CD14-positive monocyte (primary cell): ENCODE measurements at regions not wholly inside any gene's neighbourhood (a gene's known extent, or its start where the extent isn't known, plus 50 kb on each side); places are given as distances from the start of the nearest gene placed in this dataset.

Source experiments
- DNase-seq, 3 donors: peaks; one replicate each; pipeline ENCODE4 v3.0.0-alpha.2; 2011 to 2022
- H2AFZ ChIP-seq: 2 replicates; pipeline ENCODE4 v1.6.0; 2012; ENCODE audit warnings: mild to moderate bottlenecking, low read depth, low read length, inconsistent platforms; ENCODE audit not compliant: insufficient read depth, poor library complexity, severe bottlenecking
- H3K27ac ChIP-seq, 2 donors: 1 replicate in 1 of 2; 2 replicates in 1 of 2; pipeline ENCODE4 v1.5.1; 2012 to 2013; ENCODE audit warnings: low read length in 2 of 2, control low read depth in 1 of 2, inconsistent platforms in 1 of 2, low read depth in 1 of 2, mild to moderate bottlenecking in 1 of 2
- H3K27me3 ChIP-seq, 2 donors: one replicate each; pipeline versions ENCODE4 v1.6.0 to v1.6.1; 2011 to 2013; ENCODE audit warnings: low read length in 2 of 2; ENCODE audit not compliant: control insufficient read depth in 2 of 2, insufficient read depth in 2 of 2
- H3K36me3 ChIP-seq, 2 donors: replicated peaks in 1 of 2; 1 replicate in 1 of 2; 2 replicates in 1 of 2; pipeline versions ENCODE4 v1.5.1 to v1.6.1; 2012 to 2013; ENCODE audit warnings: low read length in 2 of 2, control low read depth in 1 of 2, inconsistent platforms in 1 of 2, mild to moderate bottlenecking in 1 of 2; ENCODE audit not compliant: insufficient read depth in 2 of 2, control insufficient read depth in 1 of 2
- H3K4me1 ChIP-seq, 2 donors: 1 replicate in 1 of 2; 2 replicates in 1 of 2; pipeline versions ENCODE4 v1.5.1 to v1.6.1; 2012 to 2013; ENCODE audit warnings: low read length in 2 of 2, control low read depth in 1 of 2, inconsistent platforms in 1 of 2, mild to moderate bottlenecking in 1 of 2, moderate library complexity in 1 of 2; ENCODE audit not compliant: insufficient read depth in 2 of 2, control insufficient read depth in 1 of 2
- H3K4me2 ChIP-seq: replicated peaks from 2 replicates; pipeline ENCODE3; 2012; ENCODE audit warnings: low read length, moderate library complexity, mild to moderate bottlenecking; ENCODE audit not compliant: poor library complexity, severe bottlenecking; ENCODE audit errors: extremely low read depth
- H3K4me3 ChIP-seq, 3 experiments: fragments of 200-600 bp in 1 of 3; sonication (generic) in 1 of 3; replicated peaks in 1 of 3; 1 replicate in 2 of 3; 2 replicates in 1 of 3; pipeline ENCODE4 v1.5.1; 2011 to 2013; ENCODE audit warnings: low read length in 3 of 3, mild to moderate bottlenecking in 3 of 3, control low read depth in 2 of 3, low read depth in 2 of 3, inconsistent platforms in 1 of 3, moderate library complexity in 1 of 3
- H3K79me2 ChIP-seq: 2 replicates; pipeline ENCODE4 v1.6.0; 2012; ENCODE audit warnings: mild to moderate bottlenecking, control low read depth, inconsistent platforms, low read length, moderate library complexity; ENCODE audit not compliant: insufficient read depth
- H3K9ac ChIP-seq: 2 replicates; pipeline ENCODE4 v1.6.0; 2017; ENCODE audit warnings: low read length, mild to moderate bottlenecking; ENCODE audit not compliant: insufficient read depth, poor library complexity, severe bottlenecking
- H3K9me3 ChIP-seq, 2 donors: replicated peaks in 1 of 2; 1 replicate in 1 of 2; 2 replicates in 1 of 2; pipeline versions ENCODE4 v1.5.1 to v1.6.1; 2012 to 2013; ENCODE audit warnings: low read length in 2 of 2, control low read depth in 1 of 2; ENCODE audit not compliant: control insufficient read depth in 1 of 2, insufficient read depth in 1 of 2
- H4K20me1 ChIP-seq: 2 replicates; pipeline ENCODE4 v1.6.0; 2012; ENCODE audit warnings: mild to moderate bottlenecking, low read length, control low read depth, moderate library complexity; ENCODE audit not compliant: insufficient read depth
- H3K27ac Mint-ChIP-seq, 7 donors: one replicate each; pipeline ENCODE4 v1.8.0; 2020; ENCODE audit warnings: mild to moderate bottlenecking in 7 of 7, mixed read lengths in 7 of 7, moderate library complexity in 6 of 7, inconsistent platforms in 2 of 7
- H3K27me3 Mint-ChIP-seq, 3 donors: one replicate each; pipeline ENCODE4 v1.8.0; 2021 to 2022; ENCODE audit warnings: low read depth in 3 of 3, mild to moderate bottlenecking in 3 of 3, mixed read lengths in 3 of 3, moderate library complexity in 3 of 3, inconsistent platforms in 1 of 3
- H3K36me3 Mint-ChIP-seq, 2 donors: one replicate each; pipeline ENCODE4 v1.8.0; 2020; ENCODE audit warnings: mixed read lengths in 2 of 2, inconsistent platforms in 1 of 2, mild to moderate bottlenecking in 1 of 2
- H3K4me1 Mint-ChIP-seq: one replicate; pipeline ENCODE4 v1.8.0; 2020; ENCODE audit warnings: mild to moderate bottlenecking, mixed read lengths
- H3K4me3 Mint-ChIP-seq, 2 donors: one replicate each; pipeline ENCODE4 v1.8.0; 2020; ENCODE audit warnings: mild to moderate bottlenecking in 2 of 2, mixed read lengths in 2 of 2, moderate library complexity in 1 of 2
- H3K9me3 Mint-ChIP-seq, 7 donors: one replicate each; pipeline ENCODE4 v1.8.0; 2020 to 2022; ENCODE audit warnings: mixed read lengths in 7 of 7, mild to moderate bottlenecking in 6 of 7, moderate library complexity in 6 of 7, inconsistent platforms in 2 of 7
- CTCF ChIP-seq: fragments of 200-600 bp; IDR thresholded peaks from one replicate; pipeline ENCODE4 v1.8.0; 2022; ENCODE audit warnings: antibody characterized with exemption, mild to moderate bottlenecking
- WGBS: methylation state at CpG from one replicate; pipeline ENCODE4 v1.1.5; 2013; ENCODE audit warnings: missing lambda C conversion rate; ENCODE audit not compliant: insufficient coverage; 5-methylcytosine and 5-hydroxymethylcytosine counted together
- intact Hi-C, 2 donors: fragments of 100-400 bp; cut with micrococcal nuclease; formaldehyde crosslinking; loops; one replicate each; pipeline versions ENCODE4 v1.15.0 to v1.15.1; 2023

GRCh38 chr1:90824551-90824950 is 107.4 kb upstream of the BARHL2 start:
- H3K9me3 Mint-ChIP-seq = peaks cover 0 to 4% (median 2%) of the 10 kb centered on the region in 7 donors
- no peak for TF ChIP-seq CTCF
- no peak overlapping the region for H3K4me3 ChIP-seq

GRCh38 chr1:90823686-90824085 is 106.6 kb upstream of the BARHL2 start:
- H2AFZ ChIP-seq = no peak overlapping the region
- H3K4me1 Mint-ChIP-seq = no peaks in the 10 kb centered on the region
- H3K36me3 ChIP-seq = no peaks in the 10 kb centered on the region
- peaks cover 0 to 4% (median 2%) of the 10 kb centered on the region in 7 donors for H3K9me3 Mint-ChIP-seq
- H3K9ac ChIP-seq = no peak overlapping the region
- no peaks in the 10 kb centered on the region for H3K36me3 Mint-ChIP-seq
- 90% methylated on average over 2 of the region's 3 CpGs for WGBS
- no peaks in the 10 kb centered on the region for H3K9me3 ChIP-seq
- peaks cover 12 to 17% of the 10 kb centered on the region in 2 donors for H3K27me3 ChIP-seq
- no peak overlapping the region for H3K27ac ChIP-seq
- no peak overlapping the region for H3K27ac Mint-ChIP-seq
- H3K79me2 ChIP-seq = no peaks in the 10 kb centered on the region
- no peaks in the 10 kb centered on the region for H3K4me1 ChIP-seq
- H3K4me2 ChIP-seq = no peak overlapping the region
- H3K4me3 ChIP-seq = no peak overlapping the region
- no peak overlapping the region for H3K4me3 Mint-ChIP-seq
- intact Hi-C loops = no loop called here
- no peak for TF ChIP-seq CTCF
- no peak for DNase-seq
- peaks cover 7 to 30% (median 18%) of the 10 kb centered on the region in 3 donors for H3K27me3 Mint-ChIP-seq
- H4K20me1 ChIP-seq = no peaks in the 10 kb centered on the region

More at GRCh38 chr1:90824551-90824950, 107.4 kb upstream of the BARHL2 start:
- Mint-ChIP-seq H3K27me3 (peaks cover 12 to 36% (median 21%) of the 10 kb centered on the region in 3 donors), H3K4me3 (no peak overlapping the region), H3K4me1 (no peaks in the 10 kb centered on the region), H3K27ac (no peak overlapping the region), H3K36me3 (no peaks in the 10 kb centered on the region)
- Histone ChIP-seq H3K4me2 (no peak overlapping the region), H4K20me1 (no peaks in the 10 kb centered on the region), H3K79me2 (no peaks in the 10 kb centered on the region), H3K36me3 (no peaks in the 10 kb centered on the region), H3K9me3 (no peaks in the 10 kb centered on the region), H3K9ac (no peak overlapping the region), H3K4me1 (no peaks in the 10 kb centered on the region), H2AFZ (no peak overlapping the region), H3K27ac (no peak overlapping the region), H3K27me3 (peaks cover 18 to 26% of the 10 kb centered on the region in 2 donors)
- WGBS = 86% methylated on average over 1 of the region's 3 CpGs
- intact Hi-C loops = no loop called here
- DNase-seq = no peak
